GM13977 (cell line): ENCODE measurements at regions not wholly inside any gene's neighbourhood (a gene's known extent, or its start where the extent isn't known, plus 50 kb on each side); places are given as distances from the start of the nearest gene placed in this dataset.

ENCODE experiments used
- DNase-seq: peaks from one replicate; pipeline ENCODE4 v3.0.0; 2012; ENCODE audit warnings: low spot score
- in situ Hi-C: fragments of 300-500 bp; cut with MboI; formaldehyde crosslinking; loops from one replicate; pipeline ENCODE4 v1.12.0; 2022; ENCODE audit warnings: low sequenced_read_pairs, low pct_unique_long_range_greater_than_20kb, mixed read lengths, inconsistent platforms; ENCODE audit not compliant: unreplicated experiment
- TF ChIP-seq, protein P1 (sequence below): IDR thresholded peaks from 2 replicates; pipeline ENCODE4 v1.5.1; 2012; ENCODE audit warnings: mild to moderate bottlenecking, control low read depth; ENCODE audit not compliant: insufficient read depth; ENCODE audit errors: extremely low read depth, missing control alignments

DNA sequence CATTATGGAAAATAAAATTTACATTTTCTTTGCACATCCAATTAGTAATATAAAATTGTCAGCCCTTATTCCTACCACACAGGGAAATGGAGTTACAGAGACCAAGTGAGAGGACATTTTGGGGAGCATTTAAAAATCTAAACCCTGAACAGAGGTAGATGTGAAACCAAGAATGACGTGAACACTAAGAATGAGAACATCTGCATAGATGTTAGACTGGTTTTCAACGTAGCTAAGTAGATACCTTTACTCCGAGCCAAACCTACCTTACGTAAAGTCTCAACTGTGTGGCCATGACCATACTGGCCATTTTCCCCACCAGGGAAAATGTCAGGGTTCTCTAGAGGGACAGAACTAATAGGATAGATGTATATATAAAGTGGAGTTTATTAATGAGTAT is 51.4 kb upstream of the THBS1 start:
- in situ Hi-C loops: no loop called here
- TF ChIP-seq, protein P1, sequence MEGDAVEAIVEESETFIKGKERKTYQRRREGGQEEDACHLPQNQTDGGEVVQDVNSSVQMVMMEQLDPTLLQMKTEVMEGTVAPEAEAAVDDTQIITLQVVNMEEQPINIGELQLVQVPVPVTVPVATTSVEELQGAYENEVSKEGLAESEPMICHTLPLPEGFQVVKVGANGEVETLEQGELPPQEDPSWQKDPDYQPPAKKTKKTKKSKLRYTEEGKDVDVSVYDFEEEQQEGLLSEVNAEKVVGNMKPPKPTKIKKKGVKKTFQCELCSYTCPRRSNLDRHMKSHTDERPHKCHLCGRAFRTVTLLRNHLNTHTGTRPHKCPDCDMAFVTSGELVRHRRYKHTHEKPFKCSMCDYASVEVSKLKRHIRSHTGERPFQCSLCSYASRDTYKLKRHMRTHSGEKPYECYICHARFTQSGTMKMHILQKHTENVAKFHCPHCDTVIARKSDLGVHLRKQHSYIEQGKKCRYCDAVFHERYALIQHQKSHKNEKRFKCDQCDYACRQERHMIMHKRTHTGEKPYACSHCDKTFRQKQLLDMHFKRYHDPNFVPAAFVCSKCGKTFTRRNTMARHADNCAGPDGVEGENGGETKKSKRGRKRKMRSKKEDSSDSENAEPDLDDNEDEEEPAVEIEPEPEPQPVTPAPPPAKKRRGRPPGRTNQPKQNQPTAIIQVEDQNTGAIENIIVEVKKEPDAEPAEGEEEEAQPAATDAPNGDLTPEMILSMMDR: no peak
- DNase-seq: no peak

DNA sequence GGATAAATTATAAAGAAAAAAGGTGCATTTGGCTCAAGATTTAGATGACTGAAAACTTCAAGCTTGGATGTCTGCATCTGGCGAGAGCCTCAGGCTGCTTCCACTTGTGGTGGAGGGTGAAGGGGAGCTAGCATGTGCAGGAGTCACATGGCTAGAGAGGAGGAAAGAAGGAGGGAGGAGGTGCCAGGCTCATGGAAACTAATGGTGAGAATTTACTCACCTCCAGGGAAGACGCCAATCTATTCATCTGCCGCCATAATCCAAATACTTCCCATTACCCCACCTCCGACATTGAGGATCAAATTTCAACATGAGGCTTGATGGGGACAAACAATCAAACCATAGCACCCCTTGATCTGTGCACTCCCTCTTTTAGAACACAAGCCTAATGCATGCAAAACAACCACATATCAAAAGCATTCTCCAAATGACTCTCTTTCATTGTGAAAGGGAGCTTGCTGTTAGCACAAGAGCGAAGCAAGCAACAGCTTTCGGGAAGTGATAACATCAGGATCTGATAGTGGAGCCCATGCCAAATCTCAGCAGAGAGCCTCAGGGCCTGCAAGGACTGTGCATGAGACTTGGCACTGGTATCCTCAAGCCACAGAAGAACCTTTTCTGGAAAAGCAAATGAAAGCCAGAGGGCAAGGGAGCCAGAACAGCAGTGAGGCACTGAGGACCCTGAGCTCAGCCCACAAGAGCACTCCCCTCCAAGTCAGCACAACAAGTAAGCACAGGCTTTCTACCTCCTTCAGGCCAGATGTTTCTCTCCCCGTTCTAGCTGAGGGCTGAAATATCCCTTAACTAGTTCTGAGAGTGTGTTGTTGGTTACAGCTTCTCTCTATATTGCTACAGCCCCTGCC is 50.2 kb upstream of the THBS1 start:
- TF ChIP-seq, protein P1: no peak
- no peak for DNase-seq
- in situ Hi-C loops: no loop called here
